B cell (primary cell): ENCODE measurements at regions not wholly inside any gene's neighbourhood (a gene's known extent, or its start where the extent isn't known, plus 50 kb on each side); places are given as distances from the start of the nearest gene placed in this dataset.

Experiments
- ATAC-seq: fragments of 200-7000 bp; cut with Tn5 transposase; one replicate; pipeline ENCODE4 v1.10.0; 2021; ENCODE audit warnings: low read depth, mild to moderate bottlenecking, moderate number of reproducible peaks, moderate library complexity
- CTCF ChIA-PET: fragments of 350-600 bp; sonication (Branson Sonifier 250); formaldehyde crosslinking; loops from one replicate; lab custom pipeline; 2021; ENCODE audit warnings: antibody characterized with exemption, inconsistent platforms; lab: Charles Lee
- POLR2A ChIA-PET: fragments of 350-600 bp; sonication (Branson Sonifier 250); formaldehyde crosslinking; loops from one replicate; lab custom pipeline; 2021; ENCODE audit warnings: antibody characterized with exemption; lab: Charles Lee
- DNase-seq: peaks from one replicate; pipeline ENCODE4 v3.0.0; 2013
- H2AFZ ChIP-seq: 2 replicates; pipeline ENCODE4 v1.6.1; 2012; ENCODE audit warnings: mild to moderate bottlenecking, low read depth, low read length; ENCODE audit not compliant: insufficient read depth, poor library complexity, severe bottlenecking
- H3K27ac ChIP-seq, 2 donors: 1 replicate in 1 of 2; 2 replicates in 1 of 2; pipeline ENCODE4 v1.5.1; 2012 to 2013; ENCODE audit warnings: low read length in 2 of 2, mild to moderate bottlenecking in 2 of 2, moderate library complexity in 1 of 2
- H3K27me3 ChIP-seq, 4 experiments: fragments of 200-600 bp in 1 of 4; sonication (generic) in 1 of 4; replicated peaks in 1 of 4; 1 replicate in 2 of 4; 2 replicates in 2 of 4; pipeline versions ENCODE4 v1.6.1 to v1.7.0; 2013 to 2016; ENCODE audit warnings: low read length in 3 of 4, mild to moderate bottlenecking in 2 of 4, mixed read lengths in 1 of 4, moderate library complexity in 1 of 4; ENCODE audit not compliant: insufficient read depth in 4 of 4, control insufficient read depth in 3 of 4; ENCODE audit errors: control extremely low read depth in 1 of 4
- H3K36me3 ChIP-seq, 2 experiments: replicated peaks in 1 of 2; 1 replicate in 1 of 2; 2 replicates in 1 of 2; pipeline versions ENCODE4 v1.6.1 to v1.7.1; 2013; ENCODE audit warnings: low read length in 1 of 2; ENCODE audit not compliant: insufficient read depth in 2 of 2, control insufficient read depth in 1 of 2; ENCODE audit errors: control extremely low read depth in 1 of 2, extremely low read depth in 1 of 2
- H3K4me1 ChIP-seq, 2 donors: fragments of 200-600 bp in 1 of 2; sonication (generic) in 1 of 2; 1 replicate in 1 of 2; 2 replicates in 1 of 2; pipeline versions ENCODE4 v1.5.1 to v1.6.1; 2013 to 2017; ENCODE audit warnings: low read length in 2 of 2; ENCODE audit not compliant: control insufficient read depth in 2 of 2, insufficient read depth in 2 of 2
- H3K4me2 ChIP-seq: replicated peaks from 2 replicates; pipeline ENCODE3; 2012; ENCODE audit warnings: mild to moderate bottlenecking, low read depth, low read length; ENCODE audit not compliant: poor library complexity, severe bottlenecking
- H3K4me3 ChIP-seq, 5 experiments: fragments of 200-600 bp in 1 of 5; sonication (generic) in 1 of 5; 1 replicate in 3 of 5; 2 replicates in 2 of 5; pipeline versions ENCODE4 v1.5.1 to v1.7.0; 2011 to 2016; ENCODE audit warnings: low read length in 4 of 5, mild to moderate bottlenecking in 4 of 5, low read depth in 2 of 5, control low read depth in 1 of 5, moderate library complexity in 1 of 5; ENCODE audit not compliant: insufficient read depth in 1 of 5; ENCODE audit errors: control extremely low read depth in 1 of 5, extremely low read depth in 1 of 5
- H3K79me2 ChIP-seq: fragments of 200-600 bp; sonication (generic); one replicate; pipeline ENCODE4 v1.6.0; 2016; ENCODE audit warnings: low read length; ENCODE audit not compliant: control insufficient read depth, insufficient read depth
- H3K9ac ChIP-seq: fragments of 200-600 bp; sonication (generic); 2 replicates; pipeline ENCODE4 v1.6.1; 2017; ENCODE audit warnings: mild to moderate bottlenecking, low read length, moderate library complexity
- H3K9me3 ChIP-seq, 3 donors: one replicate each; pipeline versions ENCODE4 v1.6.1 to v1.7.1; 2013; ENCODE audit warnings: low read length in 2 of 3; ENCODE audit not compliant: control insufficient read depth in 2 of 3, insufficient read depth in 1 of 3; ENCODE audit errors: control extremely low read depth in 1 of 3
- H4K20me1 ChIP-seq: 2 replicates; pipeline ENCODE4 v1.6.0; 2012; ENCODE audit warnings: mild to moderate bottlenecking, low read length; ENCODE audit not compliant: insufficient read depth, control insufficient read depth, poor library complexity, severe bottlenecking
- H3K27ac Mint-ChIP-seq: one replicate; pipeline ENCODE4 v1.8.0; 2021; ENCODE audit warnings: mixed read lengths
- H3K27me3 Mint-ChIP-seq: one replicate; pipeline ENCODE4 v1.8.0; 2021; ENCODE audit warnings: mixed read lengths
- H3K4me1 Mint-ChIP-seq: one replicate; pipeline ENCODE4 v1.8.0; 2021; ENCODE audit warnings: mixed read lengths
- H3K4me3 Mint-ChIP-seq: one replicate; pipeline ENCODE4 v1.8.0; 2021; ENCODE audit warnings: mixed read lengths
- H3K9me3 Mint-ChIP-seq: one replicate; pipeline ENCODE4 v1.8.0; 2022; ENCODE audit warnings: mixed read lengths; ENCODE audit not compliant: insufficient read depth
- CTCF ChIP-seq: fragments of 200-600 bp; IDR thresholded peaks from one replicate; pipeline ENCODE4 v1.8.0; 2022; ENCODE audit warnings: antibody characterized with exemption, mild to moderate bottlenecking
- EZH2 ChIP-seq: IDR thresholded peaks from 2 replicates; pipeline ENCODE4 v1.6.1; 2012; ENCODE audit warnings: borderline replicate concordance, low read depth, mild to moderate bottlenecking, moderate library complexity, low read length; ENCODE audit not compliant: insufficient read depth, poor library complexity, severe bottlenecking
- WGBS: methylation state at CpG from one replicate; pipeline ENCODE4 v1.1.5; 2013; ENCODE audit warnings: missing lambda C conversion rate; ENCODE audit not compliant: insufficient coverage; 5-methylcytosine and 5-hydroxymethylcytosine counted together
- intact Hi-C: fragments of 100-400 bp; cut with micrococcal nuclease; formaldehyde crosslinking; loops from one replicate; pipeline ENCODE4 v1.10.0; 2022

GRCh38 chr13:111661052-111661451 lies 340.6 kb downstream of the TEX29 start:
- 75% methylated on average over 6 of the region's 13 CpGs for WGBS
- ATAC-seq (no peak), DNase-seq (no peak)
- H3K4me3 ChIP-seq, result no peak overlapping the region
- H3K27me3 ChIP-seq, result no peaks in the 10 kb centered on the region
- H3K9ac ChIP-seq, result no peak overlapping the region
- Mint-ChIP-seq H3K9me3 (peaks cover 4% of the 10 kb centered on the region), H3K27ac (no peak overlapping the region), H3K27me3 (peaks cover 6% of the 10 kb centered on the region), H3K4me3 (no peak overlapping the region), H3K4me1 (no peaks in the 10 kb centered on the region)
- H3K79me2 ChIP-seq, result no peaks in the 10 kb centered on the region
- no peaks in the 10 kb centered on the region for H4K20me1 ChIP-seq
- ChIA-PET POLR2A (no interaction called here), CTCF (no interaction called here)
- no peak overlapping the region for H3K27ac ChIP-seq
- peaks cover 0 to 10% (median 0%) of the 10 kb centered on the region in 3 donors for H3K9me3 ChIP-seq
- no peak overlapping the region for H2AFZ ChIP-seq
- intact Hi-C loops, result no loop called here
- no peaks in the 10 kb centered on the region for H3K4me1 ChIP-seq
- H3K4me2 ChIP-seq, result no peak overlapping the region
- H3K36me3 ChIP-seq, result no peaks in the 10 kb centered on the region
- TF ChIP-seq EZH2 (no peak), CTCF (no peak)

- no peaks in the 10 kb centered on the region for H3K4me1 ChIP-seq
- no peak overlapping the region for H3K9ac ChIP-seq
- H3K27ac ChIP-seq, result no peak overlapping the region
- H4K20me1 ChIP-seq, result no peaks in the 10 kb centered on the region
- DNase-seq, result no peak
- no peak overlapping the region for H3K4me3 ChIP-seq
- TF ChIP-seq CTCF, result no peak
- no peak for TF ChIP-seq EZH2
- ATAC-seq, result no peak
- CTCF ChIA-PET, result no interaction called here
- no peak overlapping the region for H3K4me2 ChIP-seq
- H3K79me2 ChIP-seq, result no peaks in the 10 kb centered on the region
- no peak overlapping the region for H2AFZ ChIP-seq
- H3K9me3 ChIP-seq, result peaks cover 0 to 5% (median 0%) of the 10 kb centered on the region in 3 donors
- Mint-ChIP-seq H3K9me3 (peaks cover 4% of the 10 kb centered on the region), H3K4me3 (no peak overlapping the region), H3K27ac (no peak overlapping the region), H3K4me1 (no peaks in the 10 kb centered on the region), H3K27me3 (peaks cover 6% of the 10 kb centered on the region)
- no peaks in the 10 kb centered on the region for H3K27me3 ChIP-seq
- 100% methylated on average over 4 of the region's 9 CpGs for WGBS
- H3K36me3 ChIP-seq, result no peaks in the 10 kb centered on the region
- POLR2A ChIA-PET, result no interaction called here
- intact Hi-C loops, result no loop called here
Measured at GRCh38 chr13:111661776-111662175, 341.3 kb downstream of the TEX29 start.
